ENCODE measurements at regions not wholly inside any gene's neighbourhood (a gene's known extent, or its start where the extent isn't known, plus 50 kb on each side); places are given as distances from the start of the nearest gene placed in this dataset.
A peak's percentile ranks its signal among the peaks of the same experiment; 100 is the strongest.

GRCh38 chr6:40714576-40715564 is 127.7 kb upstream of the LRFN2 start:
- no peak for TF ChIP-seq CTCF (IDR thresholded peaks at IDR 0.05; ENCODE audit: control extremely low read depth, extremely low read depth)
- no peaks in the 10 kb centered on the region for H3K9me3 ChIP-seq (ENCODE audit: control insufficient read depth in 4 of 4, insufficient read depth in 3 of 4, low read length in 3 of 4)
- H3K27me3 ChIP-seq (ENCODE audit: control insufficient read depth in 3 of 3, insufficient read depth in 3 of 3, low read length in 2 of 3) = no peaks in the 10 kb centered on the region
- ATAC-seq (ENCODE audit: insufficient read depth, low FRiP score) (no peak), DNase-seq (no peak)
- H3K4me1 ChIP-seq (ENCODE audit: control insufficient read depth in 5 of 5, insufficient read depth in 5 of 5, low read length in 5 of 5) = peaks cover 0 to 17% (median 2%) of the 10 kb centered on the region in 5 donors
- H3K9ac ChIP-seq (ENCODE audit: insufficient read depth in 1 of 2, low read length in 2 of 2) = no peak overlapping the region
- H3K4me3 ChIP-seq = no peak overlapping the region
- no peaks in the 10 kb centered on the region for H3K36me3 ChIP-seq (ENCODE audit: control insufficient read depth in 4 of 4, insufficient read depth in 4 of 4, low read length in 4 of 4)
- no peak overlapping the region for H3K27ac ChIP-seq (ENCODE audit: low read depth in 1 of 2, low read length in 1 of 2)
- 88 to 92% methylated on average over 8 of the region's 8 CpGs for WGBS, 2 donors

GRCh38 chr6:40714143-40714542 is 127.0 kb upstream of the LRFN2 start:
- H3K9ac ChIP-seq (ENCODE audit: insufficient read depth in 1 of 2, low read length in 2 of 2) = no peak overlapping the region
- TF ChIP-seq CTCF (IDR thresholded peaks at IDR 0.05; ENCODE audit: control extremely low read depth, extremely low read depth) = no peak
- DNase-seq = no peak
- H3K27me3 ChIP-seq (ENCODE audit: control insufficient read depth in 3 of 3, insufficient read depth in 3 of 3, low read length in 2 of 3) = no peaks in the 10 kb centered on the region
- WGBS, 2 donors = 93 to 97% methylated on average over 6 of the region's 6 CpGs
- ATAC-seq (ENCODE audit: insufficient read depth, low FRiP score) = no peak
- H3K9me3 ChIP-seq (ENCODE audit: control insufficient read depth in 4 of 4, insufficient read depth in 3 of 4, low read length in 3 of 4) = no peaks in the 10 kb centered on the region
- H3K4me3 ChIP-seq = no peak overlapping the region
- H3K36me3 ChIP-seq (ENCODE audit: control insufficient read depth in 4 of 4, insufficient read depth in 4 of 4, low read length in 4 of 4) = no peaks in the 10 kb centered on the region
- peaks cover 0 to 11% (median 0%) of the 10 kb centered on the region in 5 donors for H3K4me1 ChIP-seq (ENCODE audit: control insufficient read depth in 5 of 5, insufficient read depth in 5 of 5, low read length in 5 of 5)
- H3K27ac ChIP-seq (ENCODE audit: low read depth in 1 of 2, low read length in 1 of 2) = no peak overlapping the region

GRCh38 chr6:40713002-40713719 is 126.0 kb upstream of the LRFN2 start:
- ATAC-seq (ENCODE audit: insufficient read depth, low FRiP score) (no peak), DNase-seq (peak; percentile 38 to 49 (median 41))
- Histone ChIP-seq H3K9ac (ENCODE audit: insufficient read depth in 1 of 2, low read length in 2 of 2) (no peak overlapping the region), H3K36me3 (ENCODE audit: control insufficient read depth in 4 of 4, insufficient read depth in 4 of 4, low read length in 4 of 4) (no peaks in the 10 kb centered on the region), H3K27me3 (ENCODE audit: control insufficient read depth in 3 of 3, insufficient read depth in 3 of 3, low read length in 2 of 3) (no peaks in the 10 kb centered on the region), H3K27ac (ENCODE audit: low read depth in 1 of 2, low read length in 1 of 2) (no peak overlapping the region), H3K4me3 (no peak overlapping the region), H3K9me3 (ENCODE audit: control insufficient read depth in 4 of 4, insufficient read depth in 3 of 4, low read length in 3 of 4) (no peaks in the 10 kb centered on the region), H3K4me1 (ENCODE audit: control insufficient read depth in 5 of 5, insufficient read depth in 5 of 5, low read length in 5 of 5) (peaks cover 0 to 11% (median 0%) of the 10 kb centered on the region in 5 donors)
- whole genome bisulfite sequencing, 2 donors = 77 to 87% methylated on average over 10 of the region's 10 CpGs
- no peak for TF ChIP-seq CTCF (IDR thresholded peaks at IDR 0.05; ENCODE audit: control extremely low read depth, extremely low read depth)
